Adrenal gland (tissue), 9 donors: ENCODE measurements at regions not wholly inside any gene's neighbourhood (a gene's known extent, or its start where the extent isn't known, plus 50 kb on each side); places are given as distances from the start of the nearest gene placed in this dataset.

ENCODE experiments used
- DNase-seq, 7 donors: peaks; one replicate each; pipeline ENCODE4 v3.0.0-alpha.2; 2019 to 2020
- H3K27ac ChIP-seq, 5 donors: fragments of 200-600 bp; sonication (generic) in 4 of 5; 1 replicate in 3 of 5; 2 replicates in 2 of 5; pipeline versions ENCODE4 v1.5.1 to v1.8.0; 2016 to 2020; ENCODE audit warnings: mild to moderate bottlenecking in 1 of 5
- H3K27me3 ChIP-seq: fragments of 200-600 bp; 2 replicates; pipeline ENCODE4 v1.8.0; 2021
- H3K36me3 ChIP-seq, 2 donors: fragments of 200-600 bp; replicated peaks in 1 of 2; 1 replicate in 1 of 2; 2 replicates in 1 of 2; pipeline versions ENCODE4 v1.5.1 to v1.8.0; 2018 to 2022
- H3K4me1 ChIP-seq, 2 donors: fragments of 200-600 bp; replicated peaks in 1 of 2; 1 replicate in 1 of 2; 2 replicates in 1 of 2; pipeline versions ENCODE4 v1.5.1 to v1.8.0; 2018 to 2021
- H3K4me3 ChIP-seq, 4 donors: fragments of 200-600 bp; sonication (generic) in 3 of 4; one replicate each; pipeline ENCODE4 v1.5.1; 2016 to 2018
- H3K9me3 ChIP-seq, 3 donors: fragments of 200-600 bp; sonication (generic) in 1 of 3; replicated peaks in 1 of 3; 1 replicate in 2 of 3; 2 replicates in 1 of 3; pipeline versions ENCODE4 v1.5.1 to v1.8.0; 2016 to 2021
- CTCF ChIP-seq, 6 experiments: fragments of 450-650 bp in 4 of 6; fragments of 200-600 bp in 2 of 6; sonication (generic) in 1 of 6; IDR thresholded peaks; 1 replicate in 5 of 6; 2 replicates in 1 of 6; pipeline versions ENCODE4 v1.5.1 to v1.8.0; 2016 to 2021; ENCODE audit warnings: antibody characterized with exemption in 6 of 6, mild to moderate bottlenecking in 2 of 6, moderate library complexity in 1 of 6
- POLR2A ChIP-seq, 2 donors: fragments of 450-650 bp; IDR thresholded peaks; one replicate each; pipeline ENCODE4 v1.6.1; 2017; ENCODE audit warnings: antibody characterized with exemption in 2 of 2, mild to moderate bottlenecking in 2 of 2, moderate library complexity in 1 of 2
- WGBS, 4 donors: extraction: QIAGEN DNeasy Blood & Tissue Kit in 2 of 4; methylation state at CpG; one replicate each; pipeline versions ENCODE4 v1.1.5 to v1.1.7; 2013 to 2017; 5-methylcytosine and 5-hydroxymethylcytosine counted together
- intact Hi-C, 2 donors: fragments of 100-400 bp; cut with DNase I; formaldehyde crosslinking; loops; one replicate each; pipeline versions ENCODE4 v1.14.1 to v1.15.0; 2022 to 2023
- donor health status: healthy with polysubstance abuse.
- donor health status: Bipolar disorder and iron deficiency.
- donor health status: DM: yes; HTN: yes; CAD: no.
- donor health status: DM: no; HTN: no; CAD: no.
- donor health status: DM: no; HTN: no; CAD: no.

- Histone ChIP-seq H3K36me3 (no peaks in the 10 kb centered on the region), H3K27me3 (no peaks in the 10 kb centered on the region), H3K9me3 (no peaks in the 10 kb centered on the region), H3K27ac (no peak overlapping the region), H3K4me1 (no peaks in the 10 kb centered on the region), H3K4me3 (no peak overlapping the region)
- intact Hi-C loops = no loop called here
- WGBS, 4 donors = 71 to 79% (median 72%) methylated on average over 1 of the region's 1 CpG
- no peak for TF ChIP-seq CTCF (IDR thresholded peaks at IDR 0.05)
- no peak for TF ChIP-seq POLR2A (IDR thresholded peaks at IDR 0.05)
- no peak for DNase-seq
Observed at GRCh38 chr3:135646873-135647272, 318.7 kb upstream of the PPP2R3A start.

GRCh38 chr3:135649361-135649760 is 316.2 kb upstream of the PPP2R3A start:
- Histone ChIP-seq H3K9me3 (no peaks in the 10 kb centered on the region), H3K27ac (no peak overlapping the region), H3K4me1 (no peaks in the 10 kb centered on the region), H3K27me3 (no peaks in the 10 kb centered on the region), H3K36me3 (no peaks in the 10 kb centered on the region), H3K4me3 (no peak overlapping the region)
- intact Hi-C loops = no loop called here
- DNase-seq = no peak
- 67 to 100% (median 72%) methylated on average over 1 to 2 of the region's 2 CpGs for WGBS, 4 donors
- TF ChIP-seq CTCF (IDR thresholded peaks at IDR 0.05) = no peak
- TF ChIP-seq POLR2A (IDR thresholded peaks at IDR 0.05) = no peak

DNA sequence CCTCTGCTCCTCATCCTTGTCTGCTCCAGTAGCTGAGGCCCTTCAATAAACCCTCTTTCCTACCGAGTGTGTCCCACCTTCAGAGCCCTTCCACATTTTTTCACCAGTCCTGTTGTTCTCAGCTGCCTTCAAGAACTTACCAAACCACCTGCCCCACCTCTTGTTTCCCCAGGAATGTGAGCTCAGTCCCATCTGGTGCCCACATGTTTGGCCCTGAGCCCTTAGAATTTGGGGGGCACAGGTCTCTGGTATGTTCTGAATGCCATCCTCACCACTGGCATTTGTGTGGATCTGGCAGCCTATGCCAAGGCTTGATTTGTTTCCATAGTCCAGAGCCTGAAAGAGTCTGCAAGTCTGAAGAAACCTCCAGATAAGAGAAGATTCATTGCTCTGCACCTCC is 315.2 kb upstream of the PPP2R3A start:
- TF ChIP-seq CTCF (IDR thresholded peaks at IDR 0.05) (no peak), POLR2A (IDR thresholded peaks at IDR 0.05) (no peak)
- WGBS, 4 donors = 71 to 88% (median 78%) methylated on average over 1 of the region's 1 CpG
- Histone ChIP-seq H3K27me3 (no peaks in the 10 kb centered on the region), H3K4me1 (no peaks in the 10 kb centered on the region), H3K36me3 (no peaks in the 10 kb centered on the region), H3K9me3 (no peaks in the 10 kb centered on the region), H3K27ac (no peak overlapping the region), H3K4me3 (no peak overlapping the region)
- intact Hi-C loops = no loop called here
- DNase-seq = no peak

DNA sequence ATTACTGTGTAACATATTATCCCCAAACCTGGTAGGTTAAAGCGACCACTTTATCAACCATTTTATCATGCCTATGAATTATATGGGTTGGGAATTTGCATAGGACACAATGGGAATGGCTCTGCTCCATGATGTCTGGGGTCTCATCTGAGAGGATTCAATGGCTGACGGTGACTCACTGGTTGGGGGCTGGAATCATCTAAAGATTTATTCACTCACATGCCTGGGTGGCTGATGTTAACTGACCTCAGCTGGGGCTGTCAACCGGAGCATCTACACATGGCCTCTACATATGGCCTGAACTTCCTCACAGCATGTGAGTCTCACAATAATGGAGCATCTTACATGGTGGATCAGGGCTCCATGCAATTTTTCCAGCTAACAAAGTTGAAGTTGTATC is 313.1 kb upstream of the PPP2R3A start:
- H3K27me3 ChIP-seq = no peaks in the 10 kb centered on the region
- no peak for DNase-seq
- no peaks in the 10 kb centered on the region for H3K4me1 ChIP-seq
- H3K36me3 ChIP-seq = no peaks in the 10 kb centered on the region
- WGBS, 4 donors = 30 to 55% (median 45%) methylated on average over 3 of the region's 3 CpGs
- no peak for TF ChIP-seq CTCF (IDR thresholded peaks at IDR 0.05)
- no peak for TF ChIP-seq POLR2A (IDR thresholded peaks at IDR 0.05)
- no peak overlapping the region for H3K4me3 ChIP-seq
- H3K27ac ChIP-seq = no peak overlapping the region
- intact Hi-C loops = no loop called here
- no peaks in the 10 kb centered on the region for H3K9me3 ChIP-seq
